T-helper 2 cell (primary cell): ENCODE measurements at regions not wholly inside any gene's neighbourhood (a gene's known extent, or its start where the extent isn't known, plus 50 kb on each side); places are given as distances from the start of the nearest gene placed in this dataset.

Source experiments
- DNase-seq, 5 experiments: peaks; one replicate each; pipeline versions ENCODE4 v3.0.0 to v3.0.0-alpha.2; 2012 to 2022

- DNase-seq = no peak
Observed at GRCh38 chr3:11919390-11919789, 72.7 kb upstream of the TAMM41 start.

- DNase-seq = no peak
Observed at GRCh38 chr3:11924518-11924917, 77.8 kb upstream of the TAMM41 start.

- DNase-seq = no peak
Observed at GRCh38 chr3:11928381-11928780, 75.8 kb upstream of the SYN2 start.

- no peak for DNase-seq
Observed at GRCh38 chr3:11929531-11929930, 74.7 kb upstream of the SYN2 start.

GRCh38 chr3:11930084-11930483 lies 74.1 kb upstream of the SYN2 start:
- DNase-seq = no peak

DNA sequence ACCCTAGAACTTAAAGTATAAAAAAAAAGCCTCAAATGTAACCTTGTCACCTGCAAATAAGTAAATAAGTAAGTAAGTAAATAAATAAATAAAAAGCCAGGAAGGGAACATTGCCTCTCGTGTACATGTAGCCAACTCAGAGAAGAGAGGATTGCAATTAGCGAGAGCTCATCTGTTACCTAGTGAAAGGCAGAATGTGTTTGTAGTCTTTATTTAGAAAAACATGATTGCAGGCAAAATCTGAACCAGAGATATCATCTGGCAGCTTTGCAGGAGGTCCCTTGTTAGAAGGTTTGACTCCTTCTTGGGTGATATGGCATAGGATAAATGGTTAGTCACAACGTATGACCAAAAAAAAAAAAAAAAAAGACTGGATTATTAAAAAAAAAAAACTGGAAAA lies 71.6 kb upstream of the SYN2 start:
- DNase-seq = no peak

DNA sequence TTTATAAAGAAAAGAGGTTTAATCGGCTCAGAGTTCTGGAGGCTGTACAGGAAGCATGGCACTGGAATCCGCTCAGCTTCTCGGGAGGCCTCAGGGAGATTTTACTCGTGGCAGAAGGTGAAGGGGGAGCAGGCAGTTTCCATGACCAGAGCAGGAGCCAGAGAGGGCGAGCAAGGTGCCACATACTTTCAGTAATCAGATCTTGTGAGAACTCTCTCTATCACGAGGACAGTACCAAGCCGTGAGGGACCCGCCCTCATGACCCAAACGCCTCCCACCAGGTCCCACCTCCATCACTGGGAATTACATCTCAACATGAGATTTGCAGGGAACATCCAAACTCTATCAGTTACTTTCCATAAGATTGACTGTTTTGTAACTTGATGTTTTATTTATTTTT lies 70.7 kb upstream of the SYN2 start:
- no peak for DNase-seq

DNA sequence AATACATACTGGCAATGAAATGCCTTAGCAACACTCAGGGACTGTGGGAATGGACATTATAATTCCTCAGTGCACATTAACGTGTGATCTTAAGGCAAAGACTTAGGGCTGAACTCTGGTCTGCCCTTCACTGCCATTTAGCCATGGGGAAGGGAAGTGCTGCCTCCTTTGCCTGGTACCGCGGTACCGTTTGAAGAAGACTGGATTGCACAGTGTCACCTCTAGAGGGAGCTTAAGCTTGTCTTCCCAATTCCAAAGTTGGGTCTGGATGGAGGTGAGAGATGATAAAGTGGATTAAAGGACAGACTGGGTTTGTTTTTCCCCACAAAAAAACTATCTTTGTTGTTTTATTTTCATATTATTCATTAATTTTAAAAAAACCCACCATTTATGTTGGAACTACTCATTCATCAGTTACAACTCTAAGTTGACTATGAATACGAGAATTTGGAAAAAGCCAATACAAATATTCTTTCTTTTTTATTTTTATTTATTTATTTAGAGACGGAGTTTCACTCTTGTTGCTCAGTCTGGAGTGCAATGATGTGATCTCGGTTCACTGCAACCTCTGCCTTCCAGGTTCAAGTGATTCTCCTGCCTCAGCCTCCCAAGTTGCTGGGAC lies 60.0 kb upstream of the SYN2 start:
- DNase-seq = peak in 1 of 5 experiments; percentile 6

- no peak for DNase-seq
Observed at GRCh38 chr3:11948331-11948730, 55.9 kb upstream of the SYN2 start.

GRCh38 chr3:11948866-11949265 lies 55.3 kb upstream of the SYN2 start:
- DNase-seq = no peak

DNA sequence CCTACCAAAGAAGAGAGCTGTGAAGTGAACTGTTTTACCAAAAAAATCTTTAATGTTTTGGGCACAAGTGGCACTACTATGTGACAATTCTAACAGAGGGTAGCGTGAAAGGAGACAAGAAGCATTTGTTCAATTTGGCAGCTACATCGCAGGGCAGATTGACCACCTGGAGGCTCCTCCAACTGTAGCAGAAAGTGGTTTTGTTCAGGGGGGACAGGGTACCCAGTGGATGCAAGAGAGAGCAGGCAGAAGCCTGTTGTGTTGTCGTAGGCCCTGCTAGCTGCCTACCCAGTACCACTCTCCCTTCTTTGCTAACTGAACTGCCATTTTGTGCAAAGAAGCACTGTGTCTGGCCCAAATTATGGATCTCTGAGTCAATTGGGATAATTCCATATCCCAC lies 54.8 kb upstream of the SYN2 start:
- DNase-seq = no peak

GRCh38 chr3:11950576-11950975 lies 53.6 kb upstream of the SYN2 start:
- DNase-seq = no peak

DNA sequence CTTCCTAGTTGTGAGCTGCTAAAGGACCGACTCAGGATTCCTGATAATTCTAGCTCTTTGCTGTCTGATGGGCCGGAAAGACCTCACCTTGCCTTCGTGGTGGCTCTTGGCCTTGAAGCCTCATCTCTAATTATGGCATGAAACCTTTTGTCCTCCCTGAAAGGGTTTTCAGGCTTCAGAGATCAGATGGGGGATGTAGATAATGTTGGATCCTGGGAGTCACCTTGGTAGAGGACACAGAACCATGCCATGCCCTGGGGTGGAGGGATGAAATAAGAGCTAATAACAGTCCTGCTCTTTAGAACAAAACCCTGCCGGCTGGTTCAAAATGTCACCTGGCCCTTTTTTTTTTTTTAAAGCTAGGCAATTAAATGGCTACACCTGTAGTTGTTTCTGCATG lies 50.8 kb upstream of the SYN2 start:
- no peak for DNase-seq

DNA sequence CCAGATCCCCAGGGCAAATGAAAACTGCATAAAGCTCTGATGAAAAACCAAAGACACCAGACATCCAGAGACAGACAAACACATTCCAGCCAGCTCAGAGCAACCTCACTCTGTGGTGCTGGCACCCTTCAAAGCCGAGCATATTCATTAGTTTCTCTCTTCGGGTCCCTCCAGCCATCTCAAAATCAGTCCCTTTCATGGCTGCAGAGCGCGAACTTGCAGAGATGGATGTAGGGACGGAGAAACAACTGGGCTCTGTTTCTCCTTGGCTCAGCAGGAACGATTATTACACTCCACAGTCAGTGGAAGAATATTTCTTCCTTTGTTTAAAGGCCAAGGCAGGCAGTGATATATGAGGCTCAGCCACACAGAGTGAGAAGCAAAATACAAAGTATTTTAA lies 50.4 kb upstream of the SYN2 start:
- DNase-seq = no peak

GRCh38 chr3:11954312-11954934 lies 49.8 kb upstream of the SYN2 start:
- DNase-seq = no peak
